Activated naive CD4-positive, alpha-beta T cell (primary cell): ENCODE measurements at regions not wholly inside any gene's neighbourhood (a gene's known extent, or its start where the extent isn't known, plus 50 kb on each side); places are given as distances from the start of the nearest gene placed in this dataset.
A peak's percentile ranks its signal among the peaks of the same experiment; 100 is the strongest.

Experiments
- DNase-seq, 4 experiments: peaks; one replicate each; lab custom pipeline; 2025; lab: John Stamatoyannopoulos, UW

- peak in 2 of 4 experiments; percentile 13 to 19 for DNase-seq
These were observed 92.1 kb upstream of the IER5L start for GRCh38 chr9:129270205-129270604.

GRCh38 chr9:129267141-129267540 is 89.1 kb upstream of the IER5L start:
- DNase-seq = no peak

- DNase-seq = no peak
These were observed 88.5 kb upstream of the IER5L start for GRCh38 chr9:129266536-129266935.

- no peak for DNase-seq
These were observed 86.3 kb upstream of the IER5L start for GRCh38 chr9:129264388-129264787.

- no peak for DNase-seq
These were observed 85.8 kb upstream of the IER5L start for GRCh38 chr9:129263836-129264235.

GRCh38 chr9:129262261-129262660 is 84.2 kb upstream of the IER5L start:
- DNase-seq = no peak

- DNase-seq = no peak
These were observed 81.3 kb upstream of the IER5L start for GRCh38 chr9:129259375-129259774.

- no peak for DNase-seq
These were observed 80.8 kb upstream of the IER5L start for GRCh38 chr9:129258823-129259301.

- peak; percentile 61 to 81 (median 74) for DNase-seq
These were observed 80.2 kb upstream of the IER5L start for GRCh38 chr9:129258124-129258822.

- DNase-seq = no peak
These were observed 79.1 kb upstream of the IER5L start for GRCh38 chr9:129256959-129257713.

GRCh38 chr9:129254566-129255287 is 76.7 kb upstream of the IER5L start:
- no peak for DNase-seq

GRCh38 chr9:129253803-129254381 is 75.8 kb upstream of the IER5L start:
- DNase-seq = no peak

GRCh38 chr9:129252937-129253802 is 75.1 kb upstream of the IER5L start:
- DNase-seq = no peak

GRCh38 chr9:129250786-129251185 is 72.7 kb upstream of the IER5L start:
- no peak for DNase-seq

GRCh38 chr9:129247285-129248153 is 69.5 kb upstream of the IER5L start:
- DNase-seq = no peak

- DNase-seq = no peak
These were observed 67.2 kb upstream of the IER5L start for GRCh38 chr9:129245276-129245675.

- no peak for DNase-seq
These were observed 65.0 kb upstream of the IER5L start for GRCh38 chr9:129242971-129243561.

GRCh38 chr9:129242191-129242941 is 64.3 kb upstream of the IER5L start:
- no peak for DNase-seq

GRCh38 chr9:129241725-129242124 is 63.7 kb upstream of the IER5L start:
- DNase-seq = no peak
